ENCODE measurements at regions not wholly inside any gene's neighbourhood (a gene's known extent, or its start where the extent isn't known, plus 50 kb on each side); places are given as distances from the start of the nearest gene placed in this dataset.

GRCh38 chr17:27970587-27970986 lies 71.9 kb upstream of the NLK start:
- CTCF ChIA-PET = no interaction called here
- no peak overlapping the region for H3K4me3 ChIP-seq (ENCODE audit: low read depth in 2 of 2, low read length in 2 of 2)
- in situ Hi-C loops (cut with HindIII; ENCODE audit: low pct_unique_long_range_greater_than_20kb, low sequenced_read_pairs) = no loop called here
- no peaks in the 10 kb centered on the region for H3K9me3 ChIP-seq (ENCODE audit: control insufficient read depth, insufficient read depth, low read depth, low read length)
- DNase-seq (ENCODE audit: low read depth, low spot score) (no peak), ATAC-seq (no peak)
- H3K4me1 ChIP-seq (ENCODE audit: control insufficient read depth, insufficient read depth, low read length) = no peaks in the 10 kb centered on the region
- H3K36me3 ChIP-seq (ENCODE audit: control insufficient read depth, insufficient read depth, low read length) = no peaks in the 10 kb centered on the region
- no peak overlapping the region for H3K27ac ChIP-seq (ENCODE audit: low read length)
- intact Hi-C loops (cut with micrococcal nuclease; ENCODE audit: unreplicated experiment) = no loop called here
- TF ChIP-seq CTCF (IDR thresholded peaks at IDR 0.05) (no peak), POLR2AphosphoS5 (IDR thresholded peaks at IDR 0.05; ENCODE audit: low read depth, low read length) (no peak), TCF7L2 (IDR thresholded peaks at IDR 0.05; ENCODE audit: low read depth, low read length) (no peak), SIN3A (IDR thresholded peaks at IDR 0.05; ENCODE audit: borderline replicate concordance, insufficient read depth, low read depth, low read length) (no peak)
- TF ChIP-seq, protein P1, sequence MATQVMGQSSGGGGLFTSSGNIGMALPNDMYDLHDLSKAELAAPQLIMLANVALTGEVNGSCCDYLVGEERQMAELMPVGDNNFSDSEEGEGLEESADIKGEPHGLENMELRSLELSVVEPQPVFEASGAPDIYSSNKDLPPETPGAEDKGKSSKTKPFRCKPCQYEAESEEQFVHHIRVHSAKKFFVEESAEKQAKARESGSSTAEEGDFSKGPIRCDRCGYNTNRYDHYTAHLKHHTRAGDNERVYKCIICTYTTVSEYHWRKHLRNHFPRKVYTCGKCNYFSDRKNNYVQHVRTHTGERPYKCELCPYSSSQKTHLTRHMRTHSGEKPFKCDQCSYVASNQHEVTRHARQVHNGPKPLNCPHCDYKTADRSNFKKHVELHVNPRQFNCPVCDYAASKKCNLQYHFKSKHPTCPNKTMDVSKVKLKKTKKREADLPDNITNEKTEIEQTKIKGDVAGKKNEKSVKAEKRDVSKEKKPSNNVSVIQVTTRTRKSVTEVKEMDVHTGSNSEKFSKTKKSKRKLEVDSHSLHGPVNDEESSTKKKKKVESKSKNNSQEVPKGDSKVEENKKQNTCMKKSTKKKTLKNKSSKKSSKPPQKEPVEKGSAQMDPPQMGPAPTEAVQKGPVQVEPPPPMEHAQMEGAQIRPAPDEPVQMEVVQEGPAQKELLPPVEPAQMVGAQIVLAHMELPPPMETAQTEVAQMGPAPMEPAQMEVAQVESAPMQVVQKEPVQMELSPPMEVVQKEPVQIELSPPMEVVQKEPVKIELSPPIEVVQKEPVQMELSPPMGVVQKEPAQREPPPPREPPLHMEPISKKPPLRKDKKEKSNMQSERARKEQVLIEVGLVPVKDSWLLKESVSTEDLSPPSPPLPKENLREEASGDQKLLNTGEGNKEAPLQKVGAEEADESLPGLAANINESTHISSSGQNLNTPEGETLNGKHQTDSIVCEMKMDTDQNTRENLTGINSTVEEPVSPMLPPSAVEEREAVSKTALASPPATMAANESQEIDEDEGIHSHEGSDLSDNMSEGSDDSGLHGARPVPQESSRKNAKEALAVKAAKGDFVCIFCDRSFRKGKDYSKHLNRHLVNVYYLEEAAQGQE (IDR thresholded peaks at IDR 0.05; ENCODE audit: insufficient read depth in 1 of 2, low read depth in 2 of 2, low read length in 1 of 2) = no peak
- POLR2A ChIA-PET = no interaction called here
- BruUV-seq (replicated peaks) = no TSS peak
- peaks cover 2% of the 10 kb centered on the region for H3K27me3 ChIP-seq (ENCODE audit: control insufficient read depth, insufficient read depth, low read length)

- DNase-seq (ENCODE audit: low read depth, low spot score) = no peak
- BruUV-seq (replicated peaks) = no TSS peak
- CTCF ChIA-PET = no interaction called here
- H3K9me3 ChIP-seq (ENCODE audit: control insufficient read depth, insufficient read depth, low read depth, low read length) = no peaks in the 10 kb centered on the region
- H3K4me3 ChIP-seq (ENCODE audit: low read depth in 2 of 2, low read length in 2 of 2) = no peak overlapping the region
- no peak for ATAC-seq
- no peaks in the 10 kb centered on the region for H3K36me3 ChIP-seq (ENCODE audit: control insufficient read depth, insufficient read depth, low read length)
- no peaks in the 10 kb centered on the region for H3K4me1 ChIP-seq (ENCODE audit: control insufficient read depth, insufficient read depth, low read length)
- H3K27me3 ChIP-seq (ENCODE audit: control insufficient read depth, insufficient read depth, low read length) = peaks cover 2% of the 10 kb centered on the region
- H3K27ac ChIP-seq (ENCODE audit: low read length) = no peak overlapping the region
- POLR2A ChIA-PET = no interaction called here
- TF ChIP-seq SIN3A (IDR thresholded peaks at IDR 0.05; ENCODE audit: borderline replicate concordance, insufficient read depth, low read depth, low read length) = no peak
- TF ChIP-seq, protein P1 (IDR thresholded peaks at IDR 0.05; ENCODE audit: insufficient read depth in 1 of 2, low read depth in 2 of 2, low read length in 1 of 2) = no peak
- no peak for TF ChIP-seq POLR2AphosphoS5 (IDR thresholded peaks at IDR 0.05; ENCODE audit: low read depth, low read length)
- no peak for TF ChIP-seq CTCF (IDR thresholded peaks at IDR 0.05)
- TF ChIP-seq TCF7L2 (IDR thresholded peaks at IDR 0.05; ENCODE audit: low read depth, low read length) = no peak
- in situ Hi-C loops (cut with HindIII; ENCODE audit: low pct_unique_long_range_greater_than_20kb, low sequenced_read_pairs) = no loop called here
- intact Hi-C loops (cut with micrococcal nuclease; ENCODE audit: unreplicated experiment) = no loop called here
These were observed 69.0 kb upstream of the NLK start for GRCh38 chr17:27973258-27974044.
